ENCODE measurements at regions not wholly inside any gene's neighbourhood (a gene's known extent, or its start where the extent isn't known, plus 50 kb on each side); places are given as distances from the start of the nearest gene placed in this dataset.

DNA sequence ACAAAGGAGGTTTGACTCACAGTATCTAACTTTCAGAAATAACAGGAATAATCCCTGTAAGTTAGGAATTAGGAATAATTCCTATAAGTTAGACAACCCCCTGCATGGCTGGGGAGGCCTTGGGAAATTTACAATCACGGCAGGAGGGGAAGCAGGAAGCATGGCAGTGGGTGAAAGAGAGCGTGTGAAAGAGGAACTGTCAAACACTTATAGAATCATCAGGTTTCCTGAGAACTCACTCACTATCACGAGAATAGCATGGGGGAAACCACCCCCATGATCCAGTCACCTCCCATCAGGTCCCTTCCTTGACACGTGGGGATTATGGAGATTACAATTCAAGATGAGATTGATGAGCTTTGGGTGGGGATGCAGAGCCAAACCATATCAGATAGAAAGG, 385.5 kb downstream of the IL20RB start:
- H3K27me3 Mint-ChIP-seq (ENCODE audit: low read depth): no peaks in the 10 kb centered on the region
- TF ChIP-seq, protein P1, sequence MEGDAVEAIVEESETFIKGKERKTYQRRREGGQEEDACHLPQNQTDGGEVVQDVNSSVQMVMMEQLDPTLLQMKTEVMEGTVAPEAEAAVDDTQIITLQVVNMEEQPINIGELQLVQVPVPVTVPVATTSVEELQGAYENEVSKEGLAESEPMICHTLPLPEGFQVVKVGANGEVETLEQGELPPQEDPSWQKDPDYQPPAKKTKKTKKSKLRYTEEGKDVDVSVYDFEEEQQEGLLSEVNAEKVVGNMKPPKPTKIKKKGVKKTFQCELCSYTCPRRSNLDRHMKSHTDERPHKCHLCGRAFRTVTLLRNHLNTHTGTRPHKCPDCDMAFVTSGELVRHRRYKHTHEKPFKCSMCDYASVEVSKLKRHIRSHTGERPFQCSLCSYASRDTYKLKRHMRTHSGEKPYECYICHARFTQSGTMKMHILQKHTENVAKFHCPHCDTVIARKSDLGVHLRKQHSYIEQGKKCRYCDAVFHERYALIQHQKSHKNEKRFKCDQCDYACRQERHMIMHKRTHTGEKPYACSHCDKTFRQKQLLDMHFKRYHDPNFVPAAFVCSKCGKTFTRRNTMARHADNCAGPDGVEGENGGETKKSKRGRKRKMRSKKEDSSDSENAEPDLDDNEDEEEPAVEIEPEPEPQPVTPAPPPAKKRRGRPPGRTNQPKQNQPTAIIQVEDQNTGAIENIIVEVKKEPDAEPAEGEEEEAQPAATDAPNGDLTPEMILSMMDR (IDR thresholded peaks at IDR 0.05; ENCODE audit: unreplicated experiment in 3 of 3): no peak
- no peak overlapping the region for H3K27ac Mint-ChIP-seq
- H3K4me3 Mint-ChIP-seq: no peak overlapping the region
- no peaks in the 10 kb centered on the region for H3K4me1 Mint-ChIP-seq
- H3K9me3 Mint-ChIP-seq: peaks cover 10% of the 10 kb centered on the region
- no peaks in the 10 kb centered on the region for H3K36me3 Mint-ChIP-seq (ENCODE audit: low read depth)

DNA sequence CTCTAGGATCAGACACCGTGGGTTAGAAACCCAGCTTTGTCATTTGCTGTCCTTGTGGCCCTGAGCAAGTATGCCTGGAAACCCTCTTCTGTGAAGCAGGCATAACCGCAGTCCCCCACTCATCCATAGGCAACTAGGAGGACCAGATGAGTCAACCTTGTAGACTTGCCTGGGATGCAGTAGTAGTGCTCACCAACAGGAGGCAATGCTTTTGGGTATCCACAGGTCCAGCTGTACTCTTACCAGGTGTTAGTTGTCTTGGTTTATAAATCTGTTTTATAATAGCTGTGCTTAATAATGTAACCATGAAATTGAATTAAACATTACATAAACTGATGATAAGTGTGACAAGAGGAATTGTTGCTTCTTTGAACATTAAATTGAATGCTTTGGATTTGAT, 389.3 kb downstream of the IL20RB start:
- TF ChIP-seq, protein P1 (IDR thresholded peaks at IDR 0.05; ENCODE audit: unreplicated experiment in 3 of 3): no peak
- Mint-ChIP-seq H3K27me3 (ENCODE audit: low read depth) (no peaks in the 10 kb centered on the region), H3K36me3 (ENCODE audit: low read depth) (no peaks in the 10 kb centered on the region), H3K4me3 (no peak overlapping the region), H3K9me3 (peaks cover 3% of the 10 kb centered on the region), H3K27ac (no peak overlapping the region), H3K4me1 (peaks cover 5% of the 10 kb centered on the region)

DNA sequence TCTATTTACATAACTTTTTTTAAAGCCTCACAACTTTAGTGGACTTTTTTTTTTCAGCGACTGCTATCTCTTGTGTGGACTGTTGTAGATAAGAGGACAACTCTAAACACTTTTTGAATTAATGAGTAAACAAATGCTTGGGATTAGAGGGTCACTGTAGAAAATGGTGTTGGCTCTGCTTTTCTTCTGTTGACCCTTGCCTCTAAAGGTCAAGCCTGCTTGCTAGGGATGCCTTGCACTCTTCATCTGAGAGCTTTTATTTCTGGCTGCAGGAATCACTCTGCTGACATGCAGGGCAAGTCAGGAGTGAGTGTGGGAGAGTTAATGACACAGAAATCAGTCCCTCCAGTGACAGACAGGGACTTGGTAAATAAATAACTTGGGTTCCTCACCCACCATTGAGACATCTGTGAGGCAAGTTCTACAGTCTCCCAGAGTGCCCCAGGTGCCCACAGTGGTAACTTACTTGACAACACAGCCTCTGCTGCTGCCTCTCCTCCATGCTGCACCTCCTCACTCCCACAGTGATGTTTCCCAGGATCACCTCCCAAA, 390.1 kb downstream of the IL20RB start:
- Mint-ChIP-seq H3K4me1 (peaks cover 5% of the 10 kb centered on the region), H3K27me3 (ENCODE audit: low read depth) (no peaks in the 10 kb centered on the region), H3K27ac (no peak overlapping the region), H3K36me3 (ENCODE audit: low read depth) (no peaks in the 10 kb centered on the region), H3K9me3 (peaks cover 6% of the 10 kb centered on the region), H3K4me3 (no peak overlapping the region)
- TF ChIP-seq, protein P1 (IDR thresholded peaks at IDR 0.05; ENCODE audit: unreplicated experiment in 3 of 3): no peak

DNA sequence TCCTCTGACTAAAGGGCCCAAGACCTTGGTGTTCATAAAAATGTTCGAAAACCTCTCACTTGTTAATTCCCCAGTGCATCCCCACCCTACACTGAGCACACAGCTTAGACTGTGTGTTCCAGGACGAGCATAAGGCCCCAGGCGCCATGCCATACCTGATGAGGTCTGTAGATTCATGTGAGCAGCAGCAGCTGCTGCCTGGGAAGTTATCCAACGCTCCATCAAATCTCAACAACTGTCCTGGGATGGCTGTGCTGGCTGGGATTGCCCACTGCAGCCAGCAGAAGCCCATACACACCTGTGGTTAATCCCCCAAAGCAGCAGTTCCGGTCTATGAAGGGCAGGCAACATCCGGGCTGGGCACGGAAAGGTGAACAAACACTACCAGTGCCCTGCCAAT, 391.2 kb downstream of the IL20RB start:
- TF ChIP-seq, protein P1 (IDR thresholded peaks at IDR 0.05; ENCODE audit: unreplicated experiment in 3 of 3): no peak
- H3K9me3 Mint-ChIP-seq: peaks cover 8% of the 10 kb centered on the region
- H3K4me1 Mint-ChIP-seq: peaks cover 5% of the 10 kb centered on the region
- H3K36me3 Mint-ChIP-seq (ENCODE audit: low read depth): no peaks in the 10 kb centered on the region
- no peak overlapping the region for H3K4me3 Mint-ChIP-seq
- no peak overlapping the region for H3K27ac Mint-ChIP-seq
- H3K27me3 Mint-ChIP-seq (ENCODE audit: low read depth): no peaks in the 10 kb centered on the region

DNA sequence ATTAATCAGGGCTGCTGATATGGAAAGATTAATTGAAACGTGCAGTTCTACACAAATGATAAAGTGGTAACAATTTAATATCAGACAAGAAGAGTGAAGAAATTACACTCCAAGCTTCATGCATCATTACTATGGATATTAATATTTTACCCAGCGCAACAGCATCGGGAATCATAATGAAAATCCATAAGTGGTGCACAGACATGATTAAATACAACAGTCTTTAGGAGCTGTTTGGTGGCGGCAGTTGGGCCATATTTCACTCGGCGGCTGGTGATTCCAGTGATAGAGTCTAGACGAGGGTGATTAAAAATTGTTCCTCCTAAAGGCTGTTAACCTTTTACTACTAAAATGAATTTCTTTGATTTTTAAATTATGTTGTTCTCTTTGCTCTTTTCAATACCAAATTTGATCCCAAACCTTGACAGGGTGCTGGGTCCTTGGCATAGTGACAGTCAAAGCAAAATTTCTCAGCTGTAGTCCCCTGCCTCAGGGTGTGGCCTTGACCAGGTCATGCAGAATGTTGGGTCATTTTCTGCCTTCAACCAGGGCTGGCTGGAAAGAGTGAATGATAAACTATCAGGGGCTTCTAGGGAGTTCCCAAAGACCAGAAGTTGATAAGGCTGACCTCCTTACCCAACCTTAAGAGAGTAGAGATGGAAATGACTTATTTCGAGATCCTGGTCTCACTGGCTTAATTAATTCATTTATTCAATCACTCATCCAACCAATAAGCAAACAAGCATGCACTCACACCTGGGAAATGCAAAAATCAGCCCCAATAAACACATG, 392.0 kb downstream of the IL20RB start:
- TF ChIP-seq, protein P1 (IDR thresholded peaks at IDR 0.05; ENCODE audit: unreplicated experiment in 3 of 3): no peak
- H3K27me3 Mint-ChIP-seq (ENCODE audit: low read depth): no peaks in the 10 kb centered on the region
- peaks cover 5% of the 10 kb centered on the region for H3K4me1 Mint-ChIP-seq
- peaks cover 8% of the 10 kb centered on the region for H3K9me3 Mint-ChIP-seq
- no peaks in the 10 kb centered on the region for H3K36me3 Mint-ChIP-seq (ENCODE audit: low read depth)
- H3K27ac Mint-ChIP-seq: no peak overlapping the region
- no peak overlapping the region for H3K4me3 Mint-ChIP-seq
